ENCODE measurements at regions not wholly inside any gene's neighbourhood (a gene's known extent, or its start where the extent isn't known, plus 50 kb on each side); places are given as distances from the start of the nearest gene placed in this dataset.

DNA sequence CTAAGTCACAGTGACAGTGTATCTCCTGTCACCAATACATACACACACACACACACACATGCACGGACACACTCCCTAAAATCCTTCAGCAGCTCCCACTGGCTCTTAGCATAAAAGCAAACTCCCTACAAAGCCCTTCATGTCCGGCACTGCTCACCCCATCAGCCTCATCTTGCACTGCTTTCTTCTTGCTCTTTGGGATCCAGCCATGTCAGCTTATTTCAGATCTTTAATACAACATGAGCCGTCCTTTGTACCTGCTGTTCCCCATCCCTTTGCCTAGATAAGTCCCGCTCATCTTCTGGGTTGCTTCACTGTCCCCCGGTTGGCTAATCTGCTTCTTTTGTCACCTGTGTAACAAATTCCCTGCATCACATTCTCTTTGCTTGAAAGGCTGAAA lies 82.1 kb upstream of the VAV3 start:
- TF ChIP-seq, protein P1, sequence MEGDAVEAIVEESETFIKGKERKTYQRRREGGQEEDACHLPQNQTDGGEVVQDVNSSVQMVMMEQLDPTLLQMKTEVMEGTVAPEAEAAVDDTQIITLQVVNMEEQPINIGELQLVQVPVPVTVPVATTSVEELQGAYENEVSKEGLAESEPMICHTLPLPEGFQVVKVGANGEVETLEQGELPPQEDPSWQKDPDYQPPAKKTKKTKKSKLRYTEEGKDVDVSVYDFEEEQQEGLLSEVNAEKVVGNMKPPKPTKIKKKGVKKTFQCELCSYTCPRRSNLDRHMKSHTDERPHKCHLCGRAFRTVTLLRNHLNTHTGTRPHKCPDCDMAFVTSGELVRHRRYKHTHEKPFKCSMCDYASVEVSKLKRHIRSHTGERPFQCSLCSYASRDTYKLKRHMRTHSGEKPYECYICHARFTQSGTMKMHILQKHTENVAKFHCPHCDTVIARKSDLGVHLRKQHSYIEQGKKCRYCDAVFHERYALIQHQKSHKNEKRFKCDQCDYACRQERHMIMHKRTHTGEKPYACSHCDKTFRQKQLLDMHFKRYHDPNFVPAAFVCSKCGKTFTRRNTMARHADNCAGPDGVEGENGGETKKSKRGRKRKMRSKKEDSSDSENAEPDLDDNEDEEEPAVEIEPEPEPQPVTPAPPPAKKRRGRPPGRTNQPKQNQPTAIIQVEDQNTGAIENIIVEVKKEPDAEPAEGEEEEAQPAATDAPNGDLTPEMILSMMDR (conservative IDR thresholded peaks at IDR 0.05; ENCODE audit: low read depth in 2 of 2), result no peak
- TF ChIP-seq POLR2AphosphoS5 (IDR thresholded peaks at IDR 0.05; ENCODE audit: low read depth) (no peak), ZNF331 (CRISPR knock-in tag; IDR thresholded peaks at IDR 0.05; ENCODE audit: low read depth) (no peak), EZH2phosphoT487 (IDR thresholded peaks at IDR 0.05; ENCODE audit: unreplicated experiment) (no peak), CREB1 (CRISPR knock-in tag; IDR thresholded peaks at IDR 0.05; ENCODE audit: low read depth) (no peak), EZH2 (IDR thresholded peaks at IDR 0.05; ENCODE audit: low read depth, unreplicated experiment) (no peak)
- TF ChIP-seq, protein P2, sequence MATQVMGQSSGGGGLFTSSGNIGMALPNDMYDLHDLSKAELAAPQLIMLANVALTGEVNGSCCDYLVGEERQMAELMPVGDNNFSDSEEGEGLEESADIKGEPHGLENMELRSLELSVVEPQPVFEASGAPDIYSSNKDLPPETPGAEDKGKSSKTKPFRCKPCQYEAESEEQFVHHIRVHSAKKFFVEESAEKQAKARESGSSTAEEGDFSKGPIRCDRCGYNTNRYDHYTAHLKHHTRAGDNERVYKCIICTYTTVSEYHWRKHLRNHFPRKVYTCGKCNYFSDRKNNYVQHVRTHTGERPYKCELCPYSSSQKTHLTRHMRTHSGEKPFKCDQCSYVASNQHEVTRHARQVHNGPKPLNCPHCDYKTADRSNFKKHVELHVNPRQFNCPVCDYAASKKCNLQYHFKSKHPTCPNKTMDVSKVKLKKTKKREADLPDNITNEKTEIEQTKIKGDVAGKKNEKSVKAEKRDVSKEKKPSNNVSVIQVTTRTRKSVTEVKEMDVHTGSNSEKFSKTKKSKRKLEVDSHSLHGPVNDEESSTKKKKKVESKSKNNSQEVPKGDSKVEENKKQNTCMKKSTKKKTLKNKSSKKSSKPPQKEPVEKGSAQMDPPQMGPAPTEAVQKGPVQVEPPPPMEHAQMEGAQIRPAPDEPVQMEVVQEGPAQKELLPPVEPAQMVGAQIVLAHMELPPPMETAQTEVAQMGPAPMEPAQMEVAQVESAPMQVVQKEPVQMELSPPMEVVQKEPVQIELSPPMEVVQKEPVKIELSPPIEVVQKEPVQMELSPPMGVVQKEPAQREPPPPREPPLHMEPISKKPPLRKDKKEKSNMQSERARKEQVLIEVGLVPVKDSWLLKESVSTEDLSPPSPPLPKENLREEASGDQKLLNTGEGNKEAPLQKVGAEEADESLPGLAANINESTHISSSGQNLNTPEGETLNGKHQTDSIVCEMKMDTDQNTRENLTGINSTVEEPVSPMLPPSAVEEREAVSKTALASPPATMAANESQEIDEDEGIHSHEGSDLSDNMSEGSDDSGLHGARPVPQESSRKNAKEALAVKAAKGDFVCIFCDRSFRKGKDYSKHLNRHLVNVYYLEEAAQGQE (IDR thresholded peaks at IDR 0.05; ENCODE audit: unreplicated experiment), result no peak

Data from GM23338 (cell line).